Aorta (tissue), 5 donors: ENCODE measurements at regions not wholly inside any gene's neighbourhood (a gene's known extent, or its start where the extent isn't known, plus 50 kb on each side); places are given as distances from the start of the nearest gene placed in this dataset.
"Not testable (repeated sequence)": the region's sequence is repeated elsewhere in the genome, so short reads cannot be mapped to it uniquely, and the experiment has no call there.

Source experiments
- ATAC-seq: fragments of 200-7000 bp; cut with Tn5 transposase; one replicate; pipeline ENCODE4 v1.9.1; 2022; ENCODE audit warnings: moderate library complexity; ENCODE audit not compliant: low FRiP score
- DNase-seq, 2 donors: peaks; one replicate each; pipeline ENCODE4 v3.0.0-alpha.2; 2020
- H3K27ac ChIP-seq, 2 donors: one replicate each; pipeline ENCODE4 v1.5.1; 2013; ENCODE audit warnings: low read length in 2 of 2, mild to moderate bottlenecking in 2 of 2, moderate library complexity in 2 of 2, control low read depth in 1 of 2, inconsistent platforms in 1 of 2, low read depth in 1 of 2
- H3K27me3 ChIP-seq, 2 donors: one replicate each; pipeline ENCODE4 v1.6.1; 2013; ENCODE audit warnings: control low read depth in 1 of 2, low read length in 1 of 2, mild to moderate bottlenecking in 1 of 2, moderate library complexity in 1 of 2; ENCODE audit not compliant: insufficient read depth in 2 of 2, control insufficient read depth in 1 of 2
- H3K36me3 ChIP-seq, 2 donors: one replicate each; pipeline ENCODE4 v1.6.1; 2013; ENCODE audit warnings: control low read depth in 1 of 2, low read length in 1 of 2, mild to moderate bottlenecking in 1 of 2; ENCODE audit not compliant: insufficient read depth in 2 of 2, control insufficient read depth in 1 of 2
- H3K4me1 ChIP-seq, 2 donors: one replicate each; pipeline ENCODE4 v1.6.1; 2013; ENCODE audit warnings: low read length in 2 of 2, control low read depth in 1 of 2, mild to moderate bottlenecking in 1 of 2, moderate library complexity in 1 of 2; ENCODE audit not compliant: insufficient read depth in 2 of 2, control insufficient read depth in 1 of 2
- H3K4me3 ChIP-seq, 2 donors: one replicate each; pipeline ENCODE4 v1.5.1; 2013; ENCODE audit warnings: low read length in 2 of 2, control low read depth in 1 of 2, mild to moderate bottlenecking in 1 of 2
- H3K9me3 ChIP-seq: one replicate; pipeline ENCODE4 v1.6.1; 2013; ENCODE audit warnings: mild to moderate bottlenecking, low read length; ENCODE audit not compliant: control insufficient read depth
- WGBS, 2 donors: extraction: QIAGEN DNeasy Blood & Tissue Kit; methylation state at CpG; one replicate each; pipeline ENCODE4 v1.1.7; 2013; 5-methylcytosine and 5-hydroxymethylcytosine counted together
- intact Hi-C, 2 donors: fragments of 100-400 bp; cut with DNase I; formaldehyde crosslinking; loops; one replicate each; pipeline versions ENCODE4 v1.14.2 to v1.15.0; 2022
- donor health status: healthy with polysubstance abuse.
- donor health status: Bipolar disorder and iron deficiency.
- donor health status: DM: no; HTN: no; CAD: no.
- donor health status: DM: no; HTN: no; CAD: no.
- donor health status: DM: yes; HTN: yes; CAD: no.

GRCh38 chr4:4057226-4057625 lies 169.5 kb downstream of the OTOP1 start:
- H3K4me1 ChIP-seq, H3K27ac ChIP-seq, intact Hi-C loops, ATAC-seq, DNase-seq, H3K4me3 ChIP-seq, H3K36me3 ChIP-seq, H3K27me3 ChIP-seq, H3K9me3 ChIP-seq: not testable (repeated sequence)
- 60 to 62% methylated on average over 2 of the region's 3 CpGs for WGBS, 2 donors

- intact Hi-C loops, ATAC-seq, H3K27ac ChIP-seq, DNase-seq, H3K36me3 ChIP-seq, H3K27me3 ChIP-seq, H3K4me1 ChIP-seq, H3K9me3 ChIP-seq, H3K4me3 ChIP-seq: not testable (repeated sequence)
- 78 to 95% methylated on average over 6 of the region's 6 CpGs for WGBS, 2 donors
These were observed 142.6 kb downstream of the OTOP1 start for GRCh38 chr4:4084171-4084570.

GRCh38 chr4:4089716-4090419 lies 136.9 kb downstream of the OTOP1 start:
- DNase-seq, H3K27me3 ChIP-seq, H3K27ac ChIP-seq, H3K4me1 ChIP-seq, H3K4me3 ChIP-seq, ATAC-seq, H3K36me3 ChIP-seq, H3K9me3 ChIP-seq, intact Hi-C loops: not testable (repeated sequence)
- 51 to 53% methylated on average over 7 of the region's 7 CpGs for WGBS, 2 donors

GRCh38 chr4:4090720-4091119 lies 136.0 kb downstream of the OTOP1 start:
- intact Hi-C loops, H3K27me3 ChIP-seq, H3K4me3 ChIP-seq, H3K9me3 ChIP-seq, ATAC-seq, H3K36me3 ChIP-seq, H3K4me1 ChIP-seq, H3K27ac ChIP-seq, DNase-seq: not testable (repeated sequence)
- 40 to 46% methylated on average over 4 of the region's 4 CpGs for WGBS, 2 donors

- ATAC-seq, H3K4me1 ChIP-seq, intact Hi-C loops, H3K27me3 ChIP-seq, H3K4me3 ChIP-seq, H3K9me3 ChIP-seq, H3K36me3 ChIP-seq, DNase-seq, H3K27ac ChIP-seq: not testable (repeated sequence)
- WGBS, 2 donors = 65 to 73% methylated on average over 4 of the region's 4 CpGs
These were observed 134.6 kb downstream of the OTOP1 start for GRCh38 chr4:4092159-4092558.

GRCh38 chr4:4099610-4100009 lies 127.1 kb downstream of the OTOP1 start:
- intact Hi-C loops = loop anchor here in 1 of 2 donors (10.0 kb wide), 1 partner anchor 115 kb away; no protein-coding TSS in a partner anchor
- not testable (repeated sequence) for H3K36me3 ChIP-seq, DNase-seq, H3K27me3 ChIP-seq, H3K4me3 ChIP-seq, H3K9me3 ChIP-seq, ATAC-seq, H3K27ac ChIP-seq, H3K4me1 ChIP-seq
- WGBS, 2 donors = 53 to 69% methylated on average over 3 of the region's 4 CpGs

- H3K4me3 ChIP-seq, H3K36me3 ChIP-seq, ATAC-seq, H3K9me3 ChIP-seq, H3K27me3 ChIP-seq, DNase-seq, H3K4me1 ChIP-seq, H3K27ac ChIP-seq: not testable (repeated sequence)
- intact Hi-C loops = loop anchor here in 1 of 2 donors (10.0 kb wide), 1 partner anchor 122 kb away; no protein-coding TSS in a partner anchor
- WGBS, 2 donors = 0 to 1% methylated on average over 3 to 36 of the region's 36 CpGs
These were observed 119.8 kb downstream of the OTOP1 start for GRCh38 chr4:4106923-4107322.

- H3K27ac ChIP-seq, H3K9me3 ChIP-seq, H3K27me3 ChIP-seq, ATAC-seq, H3K4me3 ChIP-seq, H3K4me1 ChIP-seq, H3K36me3 ChIP-seq: not testable (repeated sequence)
- 10 to 23% methylated on average over 17 to 52 of the region's 52 CpGs for WGBS, 2 donors
- DNase-seq = peak; percentile 59 to 86
- intact Hi-C loops = loop anchor here in 1 of 2 donors (10.0 kb wide), 1 partner anchor 123 kb away; no protein-coding TSS in a partner anchor
These were observed 119.2 kb downstream of the OTOP1 start for GRCh38 chr4:4107411-4108107.

GRCh38 chr4:4115381-4115780 lies 111.3 kb downstream of the OTOP1 start:
- H3K27me3 ChIP-seq, H3K27ac ChIP-seq, ATAC-seq, intact Hi-C loops, H3K9me3 ChIP-seq, H3K4me3 ChIP-seq, H3K4me1 ChIP-seq, H3K36me3 ChIP-seq, DNase-seq: not testable (repeated sequence)
- WGBS, 2 donors = 86 to 87% methylated on average over 11 to 13 of the region's 13 CpGs
